Peyer's patch (tissue), 4 donors: ENCODE measurements at regions not wholly inside any gene's neighbourhood (a gene's known extent, or its start where the extent isn't known, plus 50 kb on each side); places are given as distances from the start of the nearest gene placed in this dataset.
A peak's percentile ranks its signal among the peaks of the same experiment; 100 is the strongest.

Experiments
- POLR2A ChIP-seq, 2 donors: fragments of 450-650 bp; IDR thresholded peaks; one replicate each; pipeline ENCODE4 v1.5.1; 2017; ENCODE audit warnings: antibody characterized with exemption in 2 of 2, mild to moderate bottlenecking in 2 of 2, moderate library complexity in 2 of 2
- TF ChIP-seq, protein P1 (sequence below), 6 experiments: fragments of 450-650 bp in 4 of 6; fragments of 200-600 bp in 2 of 6; sonication (generic) in 1 of 6; IDR thresholded peaks; one replicate each; pipeline ENCODE4 v1.5.1; 2017 to 2019; ENCODE audit warnings: antibody characterized with exemption in 6 of 6, mild to moderate bottlenecking in 3 of 6, moderate library complexity in 1 of 6

GRCh38 chr12:83826112-83826511 lies 1086.5 kb downstream of the SLC6A15 start:
- TF ChIP-seq, protein P1, sequence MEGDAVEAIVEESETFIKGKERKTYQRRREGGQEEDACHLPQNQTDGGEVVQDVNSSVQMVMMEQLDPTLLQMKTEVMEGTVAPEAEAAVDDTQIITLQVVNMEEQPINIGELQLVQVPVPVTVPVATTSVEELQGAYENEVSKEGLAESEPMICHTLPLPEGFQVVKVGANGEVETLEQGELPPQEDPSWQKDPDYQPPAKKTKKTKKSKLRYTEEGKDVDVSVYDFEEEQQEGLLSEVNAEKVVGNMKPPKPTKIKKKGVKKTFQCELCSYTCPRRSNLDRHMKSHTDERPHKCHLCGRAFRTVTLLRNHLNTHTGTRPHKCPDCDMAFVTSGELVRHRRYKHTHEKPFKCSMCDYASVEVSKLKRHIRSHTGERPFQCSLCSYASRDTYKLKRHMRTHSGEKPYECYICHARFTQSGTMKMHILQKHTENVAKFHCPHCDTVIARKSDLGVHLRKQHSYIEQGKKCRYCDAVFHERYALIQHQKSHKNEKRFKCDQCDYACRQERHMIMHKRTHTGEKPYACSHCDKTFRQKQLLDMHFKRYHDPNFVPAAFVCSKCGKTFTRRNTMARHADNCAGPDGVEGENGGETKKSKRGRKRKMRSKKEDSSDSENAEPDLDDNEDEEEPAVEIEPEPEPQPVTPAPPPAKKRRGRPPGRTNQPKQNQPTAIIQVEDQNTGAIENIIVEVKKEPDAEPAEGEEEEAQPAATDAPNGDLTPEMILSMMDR (IDR thresholded peaks at IDR 0.05), result peak in 3 of 6 experiments; percentile 9 to 25 (median 14)
- no peak for TF ChIP-seq POLR2A (IDR thresholded peaks at IDR 0.05)
